Fibroblast of villous mesenchyme (primary cell): ENCODE measurements at regions not wholly inside any gene's neighbourhood (a gene's known extent, or its start where the extent isn't known, plus 50 kb on each side); places are given as distances from the start of the nearest gene placed in this dataset.

Source experiments
- DNase-seq: peaks from one replicate; pipeline ENCODE4 v3.0.0-alpha.2; 2010; ENCODE audit warnings: low read depth
- H3K4me3 ChIP-seq: 2 replicates; pipeline ENCODE4 v1.5.1; 2011; ENCODE audit warnings: low read depth, mild to moderate bottlenecking, low read length
- CTCF ChIP-seq: IDR thresholded peaks from 2 replicates; pipeline ENCODE4 v1.5.1; 2012; ENCODE audit warnings: low read depth, mild to moderate bottlenecking, low read length; ENCODE audit not compliant: insufficient read depth

GRCh38 chr4:152021788-152022438 lies 261.1 kb upstream of the GATB start:
- DNase-seq = no peak
- no peak overlapping the region for H3K4me3 ChIP-seq
- no peak for TF ChIP-seq CTCF

- TF ChIP-seq CTCF = no peak
- no peak for DNase-seq
Observed at GRCh38 chr4:152020073-152020472, 259.3 kb upstream of the GATB start.

GRCh38 chr4:152016303-152016620 lies 255.5 kb upstream of the GATB start:
- H3K4me3 ChIP-seq = no peak overlapping the region
- TF ChIP-seq CTCF = no peak
- no peak for DNase-seq

More at GRCh38 chr4:152020073-152020472, 259.3 kb upstream of the GATB start:
- H3K4me3 ChIP-seq = no peak overlapping the region

- no peak for DNase-seq
- TF ChIP-seq CTCF = no peak
- no peak overlapping the region for H3K4me3 ChIP-seq
Observed at GRCh38 chr4:152015597-152016302, 254.9 kb upstream of the GATB start.

GRCh38 chr4:152014280-152014679 lies 253.5 kb upstream of the GATB start:
- H3K4me3 ChIP-seq = no peak overlapping the region
- TF ChIP-seq CTCF = no peak
- DNase-seq = no peak

GRCh38 chr4:152011469-152011868 lies 250.7 kb upstream of the GATB start:
- TF ChIP-seq CTCF = no peak
- no peak overlapping the region for H3K4me3 ChIP-seq
- DNase-seq = no peak

- DNase-seq = no peak
- H3K4me3 ChIP-seq = no peak overlapping the region
- no peak for TF ChIP-seq CTCF
Observed at GRCh38 chr4:152010710-152011079, 249.9 kb upstream of the GATB start.
